HG03196 (cell line): ENCODE measurements at regions not wholly inside any gene's neighbourhood (a gene's known extent, or its start where the extent isn't known, plus 50 kb on each side); places are given as distances from the start of the nearest gene placed in this dataset.
A peak's percentile ranks its signal among the peaks of the same experiment; 100 is the strongest.

Source experiments
- ATAC-seq: cut with Tn5 transposase; IDR thresholded peaks from one replicate; pipeline ENCODE4 v1.9.1; 2021; ENCODE audit not compliant: unreplicated experiment

GRCh38 chr10:108399465-108399864 is 1235.0 kb upstream of the SORCS1 start:
- ATAC-seq, result no peak

GRCh38 chr10:108393089-108393488 is 1228.6 kb upstream of the SORCS1 start:
- ATAC-seq, result no peak

DNA sequence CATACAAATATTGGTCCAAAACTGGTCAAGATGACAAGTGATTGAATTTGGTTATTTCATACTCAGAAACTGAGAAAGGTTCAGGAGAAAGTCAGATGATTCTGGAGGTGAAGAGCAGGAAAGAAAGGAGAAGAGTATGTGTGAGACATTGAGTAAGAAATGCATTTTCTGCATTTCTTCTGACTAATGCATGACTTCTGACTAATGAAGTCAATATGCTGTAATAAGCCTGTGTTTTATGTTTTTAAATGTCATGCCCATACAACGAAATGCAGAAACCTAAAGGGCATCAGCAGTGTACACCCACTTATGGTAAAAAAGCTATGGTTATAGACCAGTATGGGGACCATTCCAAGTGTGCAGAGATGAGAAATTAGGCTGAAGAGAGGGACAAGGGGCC is 1227.8 kb upstream of the SORCS1 start:
- no peak for ATAC-seq

DNA sequence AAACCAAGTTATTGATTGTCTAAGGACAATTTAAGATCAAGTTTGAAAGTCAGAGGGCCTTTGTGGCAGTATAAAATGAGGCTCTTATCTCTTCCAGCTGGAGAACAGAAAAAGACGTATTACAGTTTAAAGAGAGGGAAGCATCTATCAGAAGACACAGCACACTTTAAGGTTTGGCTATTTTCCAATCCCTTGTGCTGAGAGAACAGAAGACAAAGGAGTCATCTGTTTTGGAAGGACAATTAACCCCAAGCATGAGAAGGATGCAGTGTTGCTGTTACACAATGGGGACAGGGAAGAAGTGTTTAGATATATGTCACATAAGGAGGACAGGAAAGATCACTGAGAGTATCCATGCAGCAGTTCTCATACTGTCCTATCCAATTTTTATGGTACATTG is 1224.2 kb upstream of the SORCS1 start:
- ATAC-seq, result no peak

GRCh38 chr10:108385963-108386362 is 1221.5 kb upstream of the SORCS1 start:
- ATAC-seq, result no peak

GRCh38 chr10:108384378-108384777 is 1219.9 kb upstream of the SORCS1 start:
- no peak for ATAC-seq

GRCh38 chr10:108378779-108379178 is 1214.3 kb upstream of the SORCS1 start:
- no peak for ATAC-seq

DNA sequence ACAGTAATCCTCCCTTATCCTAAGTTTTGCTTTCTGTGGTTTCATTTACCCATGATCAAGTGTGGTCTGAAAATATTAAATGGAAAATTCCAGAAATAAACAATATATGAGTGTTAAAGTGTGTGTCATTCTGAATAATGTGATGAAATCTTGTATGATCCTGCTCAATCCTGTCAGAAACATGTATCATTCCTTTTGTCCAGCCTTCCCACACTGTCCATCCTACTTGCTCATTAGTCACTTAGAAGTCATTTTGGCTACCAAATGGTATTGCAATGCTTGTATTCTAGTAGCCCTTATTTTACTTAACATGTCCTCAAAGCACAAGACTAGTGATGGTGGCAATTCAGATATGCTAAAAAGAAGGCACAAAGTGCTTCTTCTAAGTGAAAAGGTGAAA is 1211.2 kb upstream of the SORCS1 start:
- no peak for ATAC-seq

- ATAC-seq, result no peak
Observed at GRCh38 chr10:108374991-108375390, 1210.5 kb upstream of the SORCS1 start.

DNA sequence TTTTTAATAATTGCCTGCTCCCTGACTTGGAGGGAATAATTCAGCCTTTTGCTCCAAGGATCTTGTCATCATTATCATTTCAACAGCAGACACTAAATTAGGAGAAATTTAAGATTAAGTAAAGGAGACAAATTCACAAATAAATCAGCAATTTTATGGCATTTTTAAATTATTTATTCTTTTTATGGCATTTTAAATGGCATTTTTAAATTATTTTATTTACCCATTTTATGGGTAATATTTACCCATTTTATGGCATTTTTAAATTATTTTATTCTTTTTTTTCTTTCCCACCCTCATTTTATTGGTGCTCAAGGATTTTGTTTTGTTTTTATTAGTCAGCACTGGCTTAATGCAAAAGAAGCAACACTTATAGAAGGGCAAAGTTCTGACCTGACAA is 1201.0 kb upstream of the SORCS1 start:
- no peak for ATAC-seq

DNA sequence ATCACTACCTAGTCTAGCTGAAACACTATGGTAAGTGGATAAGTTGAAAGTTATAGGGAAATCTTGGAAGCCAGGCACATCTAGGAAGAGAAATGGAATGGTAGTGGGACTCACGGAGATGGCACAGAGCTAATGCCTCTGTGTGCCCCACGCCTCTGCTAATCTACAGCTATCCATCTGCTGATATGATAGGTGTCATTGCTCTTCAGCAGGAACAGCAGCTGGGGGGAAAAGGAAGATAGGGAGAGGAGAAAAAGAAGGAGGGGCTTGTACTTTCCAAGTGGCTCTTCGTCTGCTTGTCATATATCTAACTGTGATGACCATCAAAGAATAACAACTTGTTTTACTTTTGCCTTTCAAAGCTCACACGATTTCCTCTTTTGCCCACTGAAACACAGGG is 1199.1 kb upstream of the SORCS1 start:
- no peak for ATAC-seq

DNA sequence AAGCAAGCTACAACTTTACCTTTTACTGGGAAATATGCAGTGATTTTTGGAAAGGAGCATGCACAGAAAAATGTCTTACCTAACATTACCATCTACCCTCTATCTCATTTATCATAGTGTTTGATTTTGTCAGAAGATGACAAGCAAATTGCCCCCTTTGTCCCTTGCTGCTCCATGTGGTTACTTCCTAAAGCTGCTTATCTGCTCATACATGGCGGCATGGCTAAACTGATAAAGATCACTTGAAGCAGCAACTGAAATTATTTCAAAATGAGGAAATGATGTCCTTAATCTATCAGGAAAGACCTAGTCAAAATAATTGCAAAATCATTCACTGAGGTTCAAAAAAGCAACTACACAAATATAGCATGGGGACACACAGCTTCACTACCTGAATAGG is 1198.5 kb upstream of the SORCS1 start:
- ATAC-seq, result no peak

- ATAC-seq, result no peak
Observed at GRCh38 chr10:108362296-108362695, 1197.8 kb upstream of the SORCS1 start.

- no peak for ATAC-seq
Observed at GRCh38 chr10:108360187-108360586, 1195.7 kb upstream of the SORCS1 start.

GRCh38 chr10:108358912-108359311 is 1194.4 kb upstream of the SORCS1 start:
- peak; percentile 55 for ATAC-seq

DNA sequence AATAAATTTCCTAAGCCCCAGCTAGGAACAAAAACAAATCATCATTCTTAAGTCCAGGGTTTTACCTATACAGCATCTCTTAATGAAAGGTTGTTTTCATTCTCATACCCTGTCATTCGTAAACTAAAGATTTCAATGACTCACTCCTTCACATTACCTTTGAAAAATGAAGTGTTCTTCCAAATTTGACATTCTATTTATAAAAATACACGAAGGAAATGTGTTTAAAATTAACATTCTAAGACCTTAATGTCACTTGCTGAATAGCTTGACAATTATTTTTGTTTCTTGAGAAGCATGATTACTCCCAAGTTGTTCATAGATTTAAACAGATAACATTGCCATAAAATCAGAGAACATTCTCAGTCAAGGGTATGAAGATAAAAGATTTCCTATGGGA is 1188.3 kb upstream of the SORCS1 start:
- no peak for ATAC-seq

- ATAC-seq, result no peak
Observed at GRCh38 chr10:108348215-108348614, 1183.7 kb upstream of the SORCS1 start.

DNA sequence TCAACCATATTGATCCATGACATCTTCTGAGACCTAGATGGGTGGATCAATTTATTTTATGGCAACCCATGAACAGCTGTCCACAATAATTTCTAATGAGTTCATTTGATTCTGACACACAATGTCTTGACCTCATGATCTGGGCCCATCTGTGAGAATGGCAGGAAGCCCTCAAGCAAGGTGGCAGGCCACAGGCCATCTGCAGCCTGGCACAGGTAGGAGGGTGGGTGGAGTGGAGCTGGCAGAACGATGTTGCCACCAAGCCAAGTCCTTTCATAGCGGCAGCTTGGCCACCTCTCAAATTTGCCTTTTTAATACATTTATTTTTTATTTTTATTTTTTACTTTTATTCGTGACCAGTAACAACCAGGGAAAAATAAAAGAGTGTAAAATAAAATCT is 1181.6 kb upstream of the SORCS1 start:
- ATAC-seq, result no peak

GRCh38 chr10:108338146-108338545 is 1173.6 kb upstream of the SORCS1 start:
- no peak for ATAC-seq

GRCh38 chr10:108336836-108337235 is 1172.3 kb upstream of the SORCS1 start:
- ATAC-seq, result no peak

DNA sequence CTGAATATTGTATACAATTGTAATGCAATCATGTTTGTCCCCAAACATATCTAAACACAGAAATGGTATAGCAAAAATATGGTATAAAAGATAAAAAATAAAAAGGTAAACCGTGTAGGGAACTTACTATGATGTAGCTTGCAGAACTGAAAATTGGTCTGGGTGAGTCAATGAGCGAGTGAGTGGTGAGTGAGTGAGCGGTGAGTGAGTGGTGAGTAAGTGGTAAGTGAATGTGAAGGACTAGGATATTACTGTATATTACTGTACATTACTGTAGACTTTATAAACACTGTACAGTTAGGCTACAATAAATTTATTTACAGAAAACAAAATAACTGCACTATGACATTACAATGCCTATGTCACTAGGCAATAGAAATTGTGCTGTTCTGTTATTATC is 1163.2 kb upstream of the SORCS1 start:
- ATAC-seq, result no peak

GRCh38 chr10:108323274-108323798 is 1158.8 kb upstream of the SORCS1 start:
- ATAC-seq, result no peak

DNA sequence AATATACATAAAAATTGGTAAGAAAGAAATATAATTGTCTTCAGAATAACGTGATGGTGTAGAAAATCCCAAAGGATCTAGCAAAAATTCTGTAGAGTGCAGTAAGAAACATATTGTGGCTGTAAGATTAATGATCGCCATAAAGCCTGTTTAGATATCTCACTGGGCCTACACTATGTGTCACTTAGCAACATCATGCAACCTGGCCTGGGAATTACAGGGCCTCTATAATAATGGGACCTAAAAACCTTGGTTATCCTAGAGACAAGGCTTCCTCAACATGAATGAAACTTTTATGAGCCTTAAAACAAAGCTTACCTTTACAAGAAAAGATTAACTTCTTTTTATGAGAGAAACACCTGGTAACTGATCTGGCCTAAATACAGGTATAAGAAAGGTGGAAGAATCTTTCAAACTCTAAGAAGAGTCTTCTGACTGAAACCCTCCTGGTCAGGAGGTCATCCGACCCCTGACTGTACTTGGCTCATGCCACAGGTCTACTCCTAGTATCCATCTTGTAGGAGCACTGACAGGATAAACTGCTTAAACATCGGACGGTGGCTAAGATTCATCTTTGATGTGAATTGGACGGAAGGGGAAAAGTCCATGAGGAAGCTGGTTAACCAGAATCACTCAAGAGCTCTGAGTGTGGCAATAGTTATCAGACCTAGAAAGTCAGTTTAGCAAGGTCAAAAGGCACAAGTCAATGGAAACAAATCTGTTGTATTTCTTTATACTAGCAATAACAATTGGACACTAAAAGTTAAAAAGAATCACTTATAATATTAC is 1155.1 kb upstream of the SORCS1 start:
- ATAC-seq, result no peak
